HepG2 (cell line): ENCODE measurements at regions not wholly inside any gene's neighbourhood (a gene's known extent, or its start where the extent isn't known, plus 50 kb on each side); places are given as distances from the start of the nearest gene placed in this dataset.

Source experiments
- ATAC-seq: fragments of 200-7000 bp; cut with Tn5 transposase; 3 replicates; pipeline ENCODE4 v1.9.1; 2020; ENCODE audit warnings: mild to moderate bottlenecking, moderate library complexity
- BruUV-seq: library from RNA; stranded (reverse); fragments of 400-500 nt; replicated peaks from 2 replicates; lab custom pipeline; 2021; lab: Mats Ljungman, UMichigan
- CTCF ChIA-PET: fragments of 300-600 bp; formaldehyde crosslinking; extraction: SDS; loops from one replicate; lab custom pipeline; 2021; ENCODE audit warnings: low total read pairs, inconsistent platforms, low intra/inter-chr PET ratio; lab: Yijun Ruan, JAX
- POLR2A ChIA-PET: fragments of 350-600 bp; sonication (Branson Sonifier 250); formaldehyde crosslinking; loops from one replicate; lab custom pipeline; 2020; ENCODE audit warnings: antibody characterized with exemption, inconsistent platforms; lab: Yijun Ruan, JAX
- DNase-seq: peaks from one replicate; pipeline ENCODE4 v3.0.0-alpha.2; 2015; ENCODE audit warnings: low spot score
- FAIRE-seq: peaks from 3 replicates; lab custom pipeline; 2011; peaks lifted over from hg19 to GRCh38; lab: Jason Lieb, UNC
- H2AFZ ChIP-seq: one replicate; pipeline ENCODE4 v1.6.1; 2011; ENCODE audit warnings: low read length, inconsistent platforms
- H3K27ac ChIP-seq: fragments of 300-600 bp; 3 replicates; pipeline ENCODE4 v1.8.0; 2011; ENCODE audit warnings: mixed run types, mild to moderate bottlenecking, mixed read lengths, low read length, inconsistent platforms; ENCODE audit not compliant: insufficient read depth; ENCODE audit errors: extremely low read length
- H3K27me3 ChIP-seq, 2 experiments: fragments of 200-600 bp in 1 of 2; 2 replicates in 1 of 2; 3 replicates in 1 of 2; pipeline versions ENCODE4 v1.6.0 to v1.8.0; 2011; ENCODE audit warnings: low read length in 2 of 2, mild to moderate bottlenecking in 2 of 2, moderate library complexity in 2 of 2, inconsistent platforms in 1 of 2; ENCODE audit not compliant: insufficient read depth in 2 of 2, control insufficient read depth in 1 of 2
- H3K36me3 ChIP-seq, 2 experiments: fragments of 200-600 bp in 1 of 2; replicated peaks in 1 of 2; 2 replicates in 1 of 2; 3 replicates in 1 of 2; pipeline versions ENCODE4 v1.5.1 to v1.8.0; 2011; ENCODE audit warnings: low read length in 2 of 2, inconsistent platforms in 1 of 2; ENCODE audit not compliant: insufficient read depth in 2 of 2, control insufficient read depth in 1 of 2
- H3K4me1 ChIP-seq: 2 replicates; pipeline ENCODE4 v1.5.1; 2012; ENCODE audit warnings: low read length, inconsistent platforms; ENCODE audit not compliant: insufficient read depth
- H3K4me2 ChIP-seq: 2 replicates; pipeline ENCODE4 v1.6.0; 2011; ENCODE audit warnings: low read depth, low read length, inconsistent platforms
- H3K4me3 ChIP-seq, 3 experiments: fragments of 200-600 bp in 1 of 3; sonication (generic), shearing (Covaris generic) in 1 of 3; replicated peaks in 1 of 3; 2 replicates each; pipeline ENCODE4 v1.5.1; 2011 to 2016; ENCODE audit warnings: low read length in 3 of 3, inconsistent platforms in 2 of 3, low read depth in 2 of 3, mild to moderate bottlenecking in 2 of 3, control low read depth in 1 of 3, mixed read lengths in 1 of 3; ENCODE audit not compliant: insufficient read depth in 1 of 3
- H3K79me2 ChIP-seq: one replicate; pipeline ENCODE4 v1.6.1; 2011; ENCODE audit warnings: low read length, inconsistent platforms; ENCODE audit not compliant: insufficient read depth
- H3K9ac ChIP-seq: 2 replicates; pipeline ENCODE4 v1.6.0; 2011; ENCODE audit warnings: mild to moderate bottlenecking, low read depth, low read length, inconsistent platforms; ENCODE audit not compliant: insufficient read depth
- H3K9me3 ChIP-seq: 2 replicates; pipeline ENCODE4 v1.5.1; 2012; ENCODE audit warnings: mild to moderate bottlenecking, low read length
- H4K20me1 ChIP-seq: 2 replicates; pipeline ENCODE4 v1.6.0; 2011; ENCODE audit warnings: inconsistent platforms, mild to moderate bottlenecking, low read length, moderate library complexity; ENCODE audit not compliant: insufficient read depth
- DNMT3B ChIP-seq: conservative IDR thresholded peaks from 2 replicates; pipeline ENCODE4 v1.6.1; 2016; ENCODE audit warnings: missing biosample characterization, control low read depth
- MNT ChIP-seq: fragments of 450-650 bp; IDR thresholded peaks from 2 replicates; pipeline ENCODE4 v1.6.1; 2016
- SAP130 ChIP-seq: IDR thresholded peaks from 2 replicates; pipeline ENCODE4 v1.6.1; 2016; ENCODE audit warnings: low read depth
- SP2 ChIP-seq: sonication (generic); formaldehyde crosslinking; IDR thresholded peaks from 2 replicates; pipeline ENCODE4 v1.5.1; 2020; ENCODE audit warnings: mild to moderate bottlenecking, missing genetic modification reagents
- ZNF850 ChIP-seq: sonication (generic); formaldehyde crosslinking; conservative IDR thresholded peaks from 2 replicates; pipeline ENCODE4 v1.9.0; 2021; ENCODE audit warnings: mild to moderate bottlenecking, missing genetic modification reagents
- WGBS: methylation state at CpG from one replicate; pipeline ENCODE4 v1.1.6; 2017; ENCODE audit warnings: low lambda C conversion rate; 5-methylcytosine and 5-hydroxymethylcytosine counted together
- in situ Hi-C: cut with HindIII; loops from 2 replicates; pipeline ENCODE4 v1.10.0; 2017; ENCODE audit warnings: low pct_unique_long_range_greater_than_20kb; ENCODE audit not compliant: extremely low pct_ligation_motif_present
- intact Hi-C: fragments of 100-400 bp; cut with micrococcal nuclease; formaldehyde crosslinking; loops from one replicate; pipeline ENCODE4 v1.10.0; 2022; ENCODE audit not compliant: unreplicated experiment
- TF ChIP-seq, protein P1 (sequence below): sonication (generic); formaldehyde crosslinking; IDR thresholded peaks from 2 replicates; pipeline ENCODE4 v1.5.1; 2020; ENCODE audit warnings: mild to moderate bottlenecking, missing genetic modification reagents, borderline replicate concordance

DNA sequence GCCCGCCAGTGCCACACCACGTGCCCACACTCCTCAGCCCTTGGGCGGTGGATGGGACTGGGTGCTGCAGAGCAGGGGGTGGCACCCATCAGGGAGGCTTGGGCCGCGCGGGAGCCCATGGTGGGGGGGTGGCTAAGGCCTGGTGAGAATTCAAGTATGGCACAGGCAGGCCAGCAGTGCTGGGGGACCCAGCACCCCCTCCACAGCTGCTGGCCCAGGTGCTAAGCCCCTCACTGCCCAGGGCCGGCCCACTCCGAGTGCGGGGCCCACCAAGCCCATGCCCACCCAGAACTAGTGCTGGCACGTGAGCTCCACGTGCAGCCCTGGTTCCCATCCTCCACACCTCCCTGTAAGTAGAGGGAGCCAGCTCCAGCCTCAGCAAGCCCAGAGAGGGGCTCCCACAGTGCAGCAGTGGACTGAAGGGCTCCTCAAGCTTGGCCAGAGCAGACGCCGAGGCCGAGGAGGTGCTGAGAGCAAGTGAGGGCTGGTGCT, 1091.1 kb upstream of the GJE1 start:
- BruUV-seq: no TSS peak
- peaks cover 39% of the 10 kb centered on the region for H3K9me3 ChIP-seq
- H3K36me3 ChIP-seq: no peaks in the 10 kb centered on the region
- H3K4me1 ChIP-seq: no peaks in the 10 kb centered on the region
- TF ChIP-seq MNT (peak; percentile 81), SAP130 (CRISPR knock-in tag) (no peak), DNMT3B (CRISPR knock-in tag) (no peak), ZNF850 (peak; percentile 48; the same call in 1 of the 2 replicates), SP2 (CRISPR knock-in tag) (no peak)
- TF ChIP-seq, protein P1, sequence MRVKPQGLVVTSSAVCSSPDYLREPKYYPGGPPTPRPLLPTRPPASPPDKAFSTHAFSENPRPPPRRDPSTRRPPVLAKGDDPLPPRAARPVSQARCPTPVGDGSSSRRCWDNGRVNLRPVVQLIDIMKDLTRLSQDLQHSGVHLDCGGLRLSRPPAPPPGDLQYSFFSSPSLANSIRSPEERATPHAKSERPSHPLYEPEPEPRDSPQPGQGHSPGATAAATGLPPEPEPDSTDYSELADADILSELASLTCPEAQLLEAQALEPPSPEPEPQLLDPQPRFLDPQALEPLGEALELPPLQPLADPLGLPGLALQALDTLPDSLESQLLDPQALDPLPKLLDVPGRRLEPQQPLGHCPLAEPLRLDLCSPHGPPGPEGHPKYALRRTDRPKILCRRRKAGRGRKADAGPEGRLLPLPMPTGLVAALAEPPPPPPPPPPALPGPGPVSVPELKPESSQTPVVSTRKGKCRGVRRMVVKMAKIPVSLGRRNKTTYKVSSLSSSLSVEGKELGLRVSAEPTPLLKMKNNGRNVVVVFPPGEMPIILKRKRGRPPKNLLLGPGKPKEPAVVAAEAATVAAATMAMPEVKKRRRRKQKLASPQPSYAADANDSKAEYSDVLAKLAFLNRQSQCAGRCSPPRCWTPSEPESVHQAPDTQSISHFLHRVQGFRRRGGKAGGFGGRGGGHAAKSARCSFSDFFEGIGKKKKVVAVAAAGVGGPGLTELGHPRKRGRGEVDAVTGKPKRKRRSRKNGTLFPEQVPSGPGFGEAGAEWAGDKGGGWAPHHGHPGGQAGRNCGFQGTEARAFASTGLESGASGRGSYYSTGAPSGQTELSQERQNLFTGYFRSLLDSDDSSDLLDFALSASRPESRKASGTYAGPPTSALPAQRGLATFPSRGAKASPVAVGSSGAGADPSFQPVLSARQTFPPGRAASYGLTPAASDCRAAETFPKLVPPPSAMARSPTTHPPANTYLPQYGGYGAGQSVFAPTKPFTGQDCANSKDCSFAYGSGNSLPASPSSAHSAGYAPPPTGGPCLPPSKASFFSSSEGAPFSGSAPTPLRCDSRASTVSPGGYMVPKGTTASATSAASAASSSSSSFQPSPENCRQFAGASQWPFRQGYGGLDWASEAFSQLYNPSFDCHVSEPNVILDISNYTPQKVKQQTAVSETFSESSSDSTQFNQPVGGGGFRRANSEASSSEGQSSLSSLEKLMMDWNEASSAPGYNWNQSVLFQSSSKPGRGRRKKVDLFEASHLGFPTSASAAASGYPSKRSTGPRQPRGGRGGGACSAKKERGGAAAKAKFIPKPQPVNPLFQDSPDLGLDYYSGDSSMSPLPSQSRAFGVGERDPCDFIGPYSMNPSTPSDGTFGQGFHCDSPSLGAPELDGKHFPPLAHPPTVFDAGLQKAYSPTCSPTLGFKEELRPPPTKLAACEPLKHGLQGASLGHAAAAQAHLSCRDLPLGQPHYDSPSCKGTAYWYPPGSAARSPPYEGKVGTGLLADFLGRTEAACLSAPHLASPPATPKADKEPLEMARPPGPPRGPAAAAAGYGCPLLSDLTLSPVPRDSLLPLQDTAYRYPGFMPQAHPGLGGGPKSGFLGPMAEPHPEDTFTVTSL (CRISPR knock-in tag): no peak
- ATAC-seq: no peak
- no peaks in the 10 kb centered on the region for H3K27me3 ChIP-seq
- intact Hi-C loops (no loop called here), in situ Hi-C loops (no loop called here)
- POLR2A ChIA-PET: no interaction called here
- no peak overlapping the region for H2AFZ ChIP-seq
- no peak overlapping the region for H3K27ac ChIP-seq
- H3K4me2 ChIP-seq: no peak overlapping the region
- CTCF ChIA-PET: no interaction called here
- no peaks in the 10 kb centered on the region for H4K20me1 ChIP-seq
- no peak overlapping the region for H3K9ac ChIP-seq
- DNase-seq: no peak
- H3K4me3 ChIP-seq: no peak overlapping the region
- no peaks in the 10 kb centered on the region for H3K79me2 ChIP-seq
- 67% methylated on average over 8 of the region's 14 CpGs for WGBS
- no peak for FAIRE-seq
